Suprapubic skin (tissue), 4 donors: ENCODE measurements at regions not wholly inside any gene's neighbourhood (a gene's known extent, or its start where the extent isn't known, plus 50 kb on each side); places are given as distances from the start of the nearest gene placed in this dataset.

Experiments
- DNase-seq, 2 donors: peaks; one replicate each; pipeline ENCODE4 v3.0.0-alpha.2; 2019; ENCODE audit warnings: low spot score in 2 of 2
- H3K27ac ChIP-seq: fragments of 200-600 bp; sonication (generic); one replicate; pipeline ENCODE4 v1.5.1; 2019
- H3K27me3 ChIP-seq: fragments of 200-600 bp; sonication (generic); one replicate; pipeline ENCODE4 v1.5.1; 2019
- H3K36me3 ChIP-seq: fragments of 200-600 bp; sonication (generic); one replicate; pipeline ENCODE4 v1.5.1; 2019
- H3K4me1 ChIP-seq: fragments of 200-600 bp; sonication (generic); one replicate; pipeline ENCODE4 v1.5.1; 2019
- H3K4me3 ChIP-seq: fragments of 200-600 bp; sonication (generic); one replicate; pipeline ENCODE4 v1.5.1; 2019; ENCODE audit warnings: mild to moderate bottlenecking
- H3K9me3 ChIP-seq: fragments of 200-600 bp; sonication (generic); one replicate; pipeline ENCODE4 v1.5.1; 2019
- EP300 ChIP-seq: sonication (generic); formaldehyde crosslinking; IDR thresholded peaks from one replicate; pipeline ENCODE4 v1.6.1; 2017; ENCODE audit warnings: antibody characterized with exemption
- POLR2A ChIP-seq, 2 donors: fragments of 450-650 bp; IDR thresholded peaks; one replicate each; pipeline ENCODE4 v1.6.1; 2017; ENCODE audit warnings: antibody characterized with exemption in 2 of 2, mild to moderate bottlenecking in 2 of 2, moderate library complexity in 2 of 2
- POLR2AphosphoS5 ChIP-seq, 3 donors: sonication (generic); formaldehyde crosslinking; IDR thresholded peaks; one replicate each; pipeline ENCODE4 v1.6.1; 2017; ENCODE audit warnings: antibody characterized with exemption in 3 of 3
- WGBS: methylation state at CpG from one replicate; pipeline ENCODE4 v1.1.5; 2018; 5-methylcytosine and 5-hydroxymethylcytosine counted together
- TF ChIP-seq, protein P1 (sequence below), 2 donors: fragments of 200-600 bp in 1 of 2; fragments of 450-650 bp in 1 of 2; sonication (generic) in 1 of 2; IDR thresholded peaks; one replicate each; pipeline ENCODE4 v1.5.1; 2016 to 2019; ENCODE audit warnings: antibody characterized with exemption in 2 of 2, mild to moderate bottlenecking in 1 of 2, moderate library complexity in 1 of 2

DNA sequence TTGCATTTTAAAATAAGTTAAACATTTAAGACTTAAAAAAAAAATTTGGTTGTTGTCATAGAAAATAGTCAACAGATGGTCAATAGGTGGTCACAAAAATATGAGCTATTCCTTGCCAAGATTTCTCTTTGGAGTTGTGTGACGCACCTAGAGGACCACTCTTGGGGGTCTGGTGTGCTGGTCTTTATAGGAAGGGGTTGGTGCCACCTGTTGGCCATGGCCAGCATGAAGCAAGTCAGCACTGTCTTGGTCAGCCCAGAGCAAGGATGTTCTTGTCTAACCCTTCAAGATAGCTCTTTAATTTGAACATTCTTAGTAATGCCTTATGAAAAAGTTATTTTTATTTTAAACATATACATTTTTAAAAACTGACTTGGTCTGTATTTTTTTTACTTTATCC is 267.9 kb upstream of the CNTNAP2 start:
- H3K27me3 ChIP-seq: no peaks in the 10 kb centered on the region
- no peaks in the 10 kb centered on the region for H3K9me3 ChIP-seq
- no peaks in the 10 kb centered on the region for H3K36me3 ChIP-seq
- no peak overlapping the region for H3K4me3 ChIP-seq
- WGBS: 36% methylated on average over 1 of the region's 1 CpG
- no peak overlapping the region for H3K27ac ChIP-seq
- TF ChIP-seq, protein P1, sequence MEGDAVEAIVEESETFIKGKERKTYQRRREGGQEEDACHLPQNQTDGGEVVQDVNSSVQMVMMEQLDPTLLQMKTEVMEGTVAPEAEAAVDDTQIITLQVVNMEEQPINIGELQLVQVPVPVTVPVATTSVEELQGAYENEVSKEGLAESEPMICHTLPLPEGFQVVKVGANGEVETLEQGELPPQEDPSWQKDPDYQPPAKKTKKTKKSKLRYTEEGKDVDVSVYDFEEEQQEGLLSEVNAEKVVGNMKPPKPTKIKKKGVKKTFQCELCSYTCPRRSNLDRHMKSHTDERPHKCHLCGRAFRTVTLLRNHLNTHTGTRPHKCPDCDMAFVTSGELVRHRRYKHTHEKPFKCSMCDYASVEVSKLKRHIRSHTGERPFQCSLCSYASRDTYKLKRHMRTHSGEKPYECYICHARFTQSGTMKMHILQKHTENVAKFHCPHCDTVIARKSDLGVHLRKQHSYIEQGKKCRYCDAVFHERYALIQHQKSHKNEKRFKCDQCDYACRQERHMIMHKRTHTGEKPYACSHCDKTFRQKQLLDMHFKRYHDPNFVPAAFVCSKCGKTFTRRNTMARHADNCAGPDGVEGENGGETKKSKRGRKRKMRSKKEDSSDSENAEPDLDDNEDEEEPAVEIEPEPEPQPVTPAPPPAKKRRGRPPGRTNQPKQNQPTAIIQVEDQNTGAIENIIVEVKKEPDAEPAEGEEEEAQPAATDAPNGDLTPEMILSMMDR (IDR thresholded peaks at IDR 0.05): no peak
- TF ChIP-seq POLR2A (IDR thresholded peaks at IDR 0.05) (no peak), EP300 (no peak), POLR2AphosphoS5 (IDR thresholded peaks at IDR 0.05) (no peak)
- no peaks in the 10 kb centered on the region for H3K4me1 ChIP-seq
- no peak for DNase-seq

DNA sequence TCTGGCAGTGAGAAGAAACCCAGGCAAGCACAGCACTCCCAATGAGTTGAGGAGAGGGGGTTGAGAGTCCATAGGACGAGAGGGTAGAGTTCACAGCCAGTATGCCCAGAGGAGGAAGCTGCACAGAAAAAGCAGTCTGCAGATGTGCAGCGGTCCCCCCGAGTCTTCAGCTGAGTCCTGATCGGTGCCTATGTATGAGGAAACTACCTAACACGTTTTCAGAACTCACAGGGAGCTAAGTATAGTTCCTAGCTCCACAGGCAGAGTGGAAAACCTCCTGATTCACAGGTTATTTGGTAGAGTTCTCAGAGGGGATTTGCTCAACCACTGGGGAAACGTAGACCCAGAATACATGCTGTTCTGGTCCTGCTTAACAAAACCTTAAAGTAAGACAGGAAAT is 271.3 kb upstream of the CNTNAP2 start:
- no peak for DNase-seq
- TF ChIP-seq POLR2AphosphoS5 (IDR thresholded peaks at IDR 0.05) (no peak), EP300 (no peak), POLR2A (IDR thresholded peaks at IDR 0.05) (no peak)
- TF ChIP-seq, protein P1 (IDR thresholded peaks at IDR 0.05): no peak
- no peaks in the 10 kb centered on the region for H3K36me3 ChIP-seq
- WGBS: 49% methylated on average over 6 of the region's 6 CpGs
- H3K4me3 ChIP-seq: no peak overlapping the region
- H3K27me3 ChIP-seq: no peaks in the 10 kb centered on the region
- no peaks in the 10 kb centered on the region for H3K9me3 ChIP-seq
- H3K27ac ChIP-seq: no peak overlapping the region
- H3K4me1 ChIP-seq: no peaks in the 10 kb centered on the region

DNA sequence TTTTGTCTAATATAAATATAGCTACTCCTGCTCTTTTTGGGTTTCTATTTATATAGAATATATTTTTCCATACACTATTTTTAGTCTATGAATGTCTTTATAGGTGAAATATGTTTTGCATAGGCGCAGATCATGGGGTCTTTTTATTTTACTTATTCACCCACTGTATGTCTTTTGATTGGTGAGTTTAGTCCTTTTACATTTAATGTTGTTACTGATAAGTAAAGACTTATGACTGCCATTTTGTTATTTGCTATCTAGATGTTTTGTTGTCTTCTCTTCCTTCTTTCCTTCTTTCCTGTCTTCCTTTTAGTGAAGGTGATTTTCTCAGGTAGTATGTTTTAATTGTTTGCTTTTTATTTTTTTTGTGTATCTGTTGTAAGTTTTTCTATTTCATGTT is 276.8 kb upstream of the CNTNAP2 start:
- no peak overlapping the region for H3K4me3 ChIP-seq
- no peak overlapping the region for H3K27ac ChIP-seq
- no peaks in the 10 kb centered on the region for H3K27me3 ChIP-seq
- H3K4me1 ChIP-seq: no peaks in the 10 kb centered on the region
- 89% methylated on average over 1 of the region's 1 CpG for WGBS
- no peak for DNase-seq
- no peaks in the 10 kb centered on the region for H3K36me3 ChIP-seq
- H3K9me3 ChIP-seq: no peaks in the 10 kb centered on the region
- TF ChIP-seq POLR2A (IDR thresholded peaks at IDR 0.05) (no peak), EP300 (no peak), POLR2AphosphoS5 (IDR thresholded peaks at IDR 0.05) (no peak)
- TF ChIP-seq, protein P1 (IDR thresholded peaks at IDR 0.05): no peak

DNA sequence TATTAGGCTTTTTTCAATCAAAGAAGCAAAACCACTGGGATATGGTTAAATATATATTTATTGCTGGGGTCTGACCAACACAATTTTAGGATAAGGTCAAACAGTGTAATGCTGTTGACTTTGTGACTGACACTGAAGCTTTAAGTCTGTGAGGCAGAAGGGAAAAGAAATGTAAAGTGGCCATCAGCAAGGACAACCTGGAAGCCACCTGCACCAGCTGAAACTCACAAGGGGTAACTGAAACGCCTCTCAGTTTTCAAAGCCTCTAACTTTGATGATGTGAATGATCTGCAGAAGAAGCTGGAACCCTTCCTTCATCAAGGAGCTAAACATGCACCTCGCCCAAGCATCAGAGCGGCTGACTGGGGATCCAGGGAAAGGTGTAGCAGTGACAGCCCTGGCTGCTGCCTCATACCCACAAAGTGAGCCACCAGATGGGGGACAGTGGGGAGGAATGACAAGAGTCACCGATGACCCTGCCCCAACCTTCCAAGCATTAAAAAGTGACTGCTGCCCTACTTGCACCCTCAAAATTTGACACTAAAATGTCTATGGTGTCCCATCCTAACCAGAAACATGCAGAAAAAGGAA is 284.9 kb upstream of the CNTNAP2 start:
- Histone ChIP-seq H3K9me3 (no peaks in the 10 kb centered on the region), H3K27me3 (no peaks in the 10 kb centered on the region), H3K4me3 (no peak overlapping the region), H3K36me3 (no peaks in the 10 kb centered on the region), H3K27ac (no peak overlapping the region), H3K4me1 (no peaks in the 10 kb centered on the region)
- TF ChIP-seq, protein P1 (IDR thresholded peaks at IDR 0.05): no peak
- no peak for TF ChIP-seq EP300
- TF ChIP-seq POLR2A (IDR thresholded peaks at IDR 0.05): no peak
- no peak for TF ChIP-seq POLR2AphosphoS5 (IDR thresholded peaks at IDR 0.05)
- WGBS: 66% methylated on average over 4 of the region's 4 CpGs
- DNase-seq: no peak

DNA sequence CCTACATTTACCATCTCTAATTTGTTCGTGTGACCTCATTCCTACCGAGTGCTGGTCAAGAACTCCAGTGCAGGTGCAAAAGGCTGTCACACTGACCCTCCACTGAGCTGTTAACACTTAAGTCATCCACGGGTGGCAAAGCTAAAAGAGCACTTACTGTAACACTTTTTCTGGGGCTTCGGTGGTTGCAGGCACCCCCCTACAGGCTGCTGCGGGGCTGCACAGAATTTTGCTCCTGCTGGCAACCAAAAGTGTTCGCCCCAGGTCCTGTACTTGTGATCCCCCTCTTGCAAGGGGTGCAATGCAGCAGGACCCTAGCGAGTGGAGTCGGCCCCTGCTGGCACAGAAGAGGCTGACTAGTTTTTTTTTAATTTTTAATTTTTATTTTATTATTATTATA is 298.9 kb upstream of the CNTNAP2 start:
- no peak overlapping the region for H3K27ac ChIP-seq

More for the DNA sequence above, 298.9 kb upstream of the CNTNAP2 start:
- H3K4me1 ChIP-seq: no peaks in the 10 kb centered on the region
- no peak overlapping the region for H3K4me3 ChIP-seq
- WGBS: 84% methylated on average over 8 of the region's 8 CpGs
- no peak for TF ChIP-seq POLR2A (IDR thresholded peaks at IDR 0.05)
- TF ChIP-seq EP300: no peak
- TF ChIP-seq POLR2AphosphoS5 (IDR thresholded peaks at IDR 0.05): no peak
- TF ChIP-seq, protein P1 (IDR thresholded peaks at IDR 0.05): no peak
- H3K9me3 ChIP-seq: peaks cover 6% of the 10 kb centered on the region
- H3K36me3 ChIP-seq: no peaks in the 10 kb centered on the region
- no peak for DNase-seq
- no peaks in the 10 kb centered on the region for H3K27me3 ChIP-seq
